Ureter (tissue), 1 donor: ENCODE measurements at regions not wholly inside any gene's neighbourhood (a gene's known extent, or its start where the extent isn't known, plus 50 kb on each side); places are given as distances from the start of the nearest gene placed in this dataset.

Experiments used
- DNase-seq: peaks from one replicate; pipeline ENCODE4 v3.0.0-alpha.2; 2020; ENCODE audit warnings: low spot score
- donor health status: DM: yes; HTN: yes; CAD: no.

DNA sequence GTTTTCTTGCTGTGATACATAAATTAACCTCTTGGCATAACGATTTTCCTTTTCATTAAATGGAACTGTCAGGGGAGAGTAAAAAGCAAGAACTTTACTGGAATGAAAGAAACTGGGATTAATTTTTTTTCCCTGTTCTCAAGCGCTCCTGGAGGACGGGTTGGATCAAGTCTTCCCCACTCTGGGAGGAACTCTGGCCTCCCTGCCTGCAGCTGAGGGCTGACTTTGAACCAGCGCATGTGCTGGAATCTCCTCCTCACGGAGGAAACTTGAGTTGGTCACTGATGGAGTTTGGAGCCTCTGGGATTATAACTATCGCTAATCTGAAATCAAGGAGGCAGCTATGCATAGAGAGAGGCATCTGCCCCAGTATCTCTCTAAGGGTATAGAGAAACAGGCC, 406.4 kb upstream of the TMEM132C start:
- DNase-seq, result no peak

DNA sequence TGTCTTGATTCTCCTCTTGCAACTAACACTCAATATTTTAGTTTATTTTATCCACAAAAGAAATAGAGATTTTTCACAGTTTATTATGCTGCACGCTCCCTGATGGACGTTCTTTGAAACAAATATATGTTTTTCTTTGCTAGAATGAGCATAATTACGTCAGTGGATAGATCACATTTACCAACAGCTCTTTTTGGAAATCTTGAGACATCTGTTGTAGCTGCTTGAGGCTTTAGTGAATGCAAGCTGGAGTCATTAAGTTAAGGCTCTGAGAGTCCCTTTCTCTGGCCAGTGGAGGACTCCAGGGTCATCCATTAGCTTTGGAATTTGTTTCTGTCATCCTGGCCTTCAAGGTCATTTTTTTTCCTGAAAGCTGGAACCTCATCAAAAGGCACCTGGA, 405.6 kb upstream of the TMEM132C start:
- no peak for DNase-seq

DNA sequence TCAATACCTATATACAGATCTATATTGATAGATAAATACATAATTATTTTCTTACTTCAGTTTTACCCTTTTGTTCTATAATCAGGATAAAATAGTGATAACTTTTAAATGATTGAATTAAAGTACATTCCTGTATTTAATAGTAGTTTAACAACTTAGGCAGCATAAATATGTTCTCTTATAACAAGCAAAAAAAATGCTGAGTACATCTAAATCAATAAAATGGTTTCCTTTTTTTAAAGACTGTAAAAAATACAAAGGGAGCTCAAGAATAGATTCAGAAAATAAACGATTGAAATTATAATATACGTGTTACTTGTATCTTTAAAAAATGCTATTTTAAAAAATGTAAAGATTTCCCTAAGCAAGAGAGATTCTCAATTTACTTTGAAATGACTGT, 393.7 kb upstream of the TMEM132C start:
- no peak for DNase-seq

DNA sequence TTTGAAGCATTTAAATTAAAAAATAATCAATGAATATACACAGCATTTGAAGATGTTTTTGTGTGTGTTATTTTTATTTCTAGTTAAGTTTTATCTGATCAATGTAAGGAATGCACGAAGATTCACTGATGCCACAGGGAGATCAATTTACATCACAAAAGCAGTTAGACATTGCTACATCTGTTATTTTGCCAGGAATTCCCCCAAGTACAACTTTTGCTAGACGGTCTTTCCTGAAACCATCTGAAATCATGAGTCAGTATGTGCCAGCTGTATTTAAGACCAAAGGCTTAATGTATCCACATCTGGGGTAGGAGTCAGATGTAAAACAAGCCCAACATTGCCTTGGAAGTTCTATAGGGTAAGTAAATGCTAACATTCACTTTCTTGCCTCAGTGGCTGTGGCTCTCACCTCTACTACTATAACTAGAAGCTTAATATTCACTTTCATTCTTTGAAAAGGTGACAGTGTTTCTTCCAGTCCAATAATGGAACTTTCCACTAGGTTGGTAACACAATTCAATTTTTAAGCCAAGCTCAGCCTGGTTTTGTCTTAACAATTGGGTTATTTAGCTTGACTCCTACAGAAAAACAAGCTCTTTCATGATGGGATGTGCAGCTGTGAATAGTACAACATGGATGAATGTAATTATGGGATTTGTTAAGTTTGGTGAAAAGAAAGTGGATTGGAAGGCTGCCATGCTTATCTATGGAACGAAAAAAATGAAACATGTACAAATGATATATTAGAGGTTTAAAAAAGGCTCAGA, 385.4 kb upstream of the TMEM132C start:
- DNase-seq, result no peak

DNA sequence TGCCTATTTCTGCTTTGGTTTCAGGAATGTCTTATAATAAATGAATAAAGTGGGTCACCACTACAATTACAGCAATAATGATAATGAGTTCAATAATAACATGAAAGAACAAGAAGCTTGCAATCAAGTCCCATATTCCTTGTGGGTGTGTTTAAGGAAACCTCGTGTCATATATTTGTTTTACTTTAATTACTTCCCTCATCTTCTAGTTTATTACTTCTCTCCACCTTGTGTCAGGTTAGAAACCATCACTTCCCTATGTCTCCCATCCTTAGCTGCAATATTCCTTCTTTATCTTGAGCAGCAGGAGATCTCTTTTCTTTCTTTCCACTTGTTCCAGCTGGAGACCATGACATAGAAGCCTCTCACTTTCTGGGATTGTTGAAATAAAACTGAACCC, 384.0 kb upstream of the TMEM132C start:
- DNase-seq, result no peak

DNA sequence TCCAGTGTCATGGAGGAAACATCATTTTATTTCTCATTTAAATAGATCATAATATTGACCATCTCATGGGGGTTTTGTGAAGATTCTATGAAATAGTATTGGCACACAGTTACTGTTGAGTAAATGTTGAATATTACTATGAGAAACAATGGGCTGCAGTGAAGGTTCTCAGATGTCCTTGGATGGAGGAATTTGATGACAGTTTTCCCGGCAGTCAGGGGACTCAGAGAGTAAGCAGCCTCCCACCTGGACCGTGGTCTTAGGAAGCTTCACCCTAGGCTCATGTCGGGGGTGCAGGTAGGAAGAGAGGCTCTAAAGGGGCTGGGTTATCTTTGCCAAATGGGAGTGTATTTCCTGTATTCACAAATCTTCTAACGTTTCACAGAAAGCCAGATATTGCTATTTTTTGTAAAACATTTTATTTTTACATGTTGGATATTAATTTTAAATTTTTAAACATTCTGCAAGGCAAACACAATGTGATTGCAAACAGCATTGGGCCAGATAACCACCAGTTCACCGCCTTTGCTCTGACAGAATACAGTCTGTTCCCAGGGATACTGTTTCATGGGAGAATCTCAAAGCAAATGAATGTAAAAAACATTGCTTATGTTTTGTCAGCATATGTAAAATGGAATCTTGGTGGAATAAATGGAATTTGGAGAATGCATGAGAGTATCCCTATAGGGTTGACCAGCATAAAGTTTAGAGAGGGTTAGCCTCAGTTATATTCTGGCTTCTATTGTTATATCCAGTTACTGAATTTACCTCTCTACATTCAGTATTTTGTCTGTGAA, 380.8 kb upstream of the TMEM132C start:
- DNase-seq, result no peak

DNA sequence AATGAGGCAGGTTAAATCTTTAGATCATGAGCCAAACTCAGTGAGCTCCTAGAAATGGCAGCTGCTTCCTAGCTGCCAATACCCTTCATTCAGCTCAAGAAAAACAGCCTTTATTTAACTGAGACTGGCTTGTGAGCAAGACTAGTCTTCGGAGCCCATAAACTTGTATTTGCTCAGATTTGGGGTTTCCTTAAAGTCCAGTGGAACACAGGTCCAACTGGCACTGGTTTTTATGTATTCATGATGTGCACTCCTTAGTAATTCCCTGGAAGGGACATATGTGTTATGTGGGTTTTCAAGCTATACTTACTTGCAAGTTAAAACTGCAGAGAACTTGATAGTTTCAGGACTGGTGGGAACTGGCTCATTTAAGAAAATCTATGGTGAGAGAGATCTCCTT, 380.1 kb upstream of the TMEM132C start:
- DNase-seq, result no peak

DNA sequence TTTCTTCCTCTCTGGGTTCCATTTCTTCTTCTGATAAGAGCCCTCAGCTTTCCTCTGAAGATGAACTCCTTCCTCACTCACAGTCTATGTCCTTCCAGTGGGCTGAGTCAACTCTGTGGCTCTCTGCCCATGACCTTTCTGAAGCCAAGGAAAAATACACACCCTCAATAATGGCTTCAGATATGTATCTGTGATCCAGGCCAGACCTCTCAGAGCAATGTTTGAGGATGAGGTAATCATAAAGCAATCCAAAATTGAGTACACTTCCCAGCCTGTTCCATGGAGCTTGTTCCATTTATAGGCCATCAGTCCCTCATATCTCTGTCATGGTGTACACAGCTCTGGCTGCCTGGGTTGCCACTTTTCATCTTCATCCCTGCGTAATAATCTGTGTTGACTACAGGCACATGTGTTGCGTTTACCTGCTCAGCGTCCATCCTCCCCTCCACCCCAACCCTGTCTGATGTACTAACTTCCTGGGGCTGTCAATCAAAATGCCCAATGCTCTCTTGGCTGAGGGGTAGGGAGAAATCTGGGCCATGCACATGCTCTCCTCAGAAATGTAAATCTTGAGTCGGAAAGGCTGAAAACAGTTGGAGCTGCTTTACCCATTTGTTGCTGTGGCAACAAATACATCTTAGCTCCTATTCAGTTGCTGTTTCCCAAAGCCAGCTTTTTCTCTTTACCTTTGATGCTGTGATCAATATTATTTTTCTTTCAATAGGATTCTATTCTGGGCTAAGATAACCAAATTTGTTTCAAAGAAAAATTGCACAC, 377.8 kb upstream of the TMEM132C start:
- no peak for DNase-seq

DNA sequence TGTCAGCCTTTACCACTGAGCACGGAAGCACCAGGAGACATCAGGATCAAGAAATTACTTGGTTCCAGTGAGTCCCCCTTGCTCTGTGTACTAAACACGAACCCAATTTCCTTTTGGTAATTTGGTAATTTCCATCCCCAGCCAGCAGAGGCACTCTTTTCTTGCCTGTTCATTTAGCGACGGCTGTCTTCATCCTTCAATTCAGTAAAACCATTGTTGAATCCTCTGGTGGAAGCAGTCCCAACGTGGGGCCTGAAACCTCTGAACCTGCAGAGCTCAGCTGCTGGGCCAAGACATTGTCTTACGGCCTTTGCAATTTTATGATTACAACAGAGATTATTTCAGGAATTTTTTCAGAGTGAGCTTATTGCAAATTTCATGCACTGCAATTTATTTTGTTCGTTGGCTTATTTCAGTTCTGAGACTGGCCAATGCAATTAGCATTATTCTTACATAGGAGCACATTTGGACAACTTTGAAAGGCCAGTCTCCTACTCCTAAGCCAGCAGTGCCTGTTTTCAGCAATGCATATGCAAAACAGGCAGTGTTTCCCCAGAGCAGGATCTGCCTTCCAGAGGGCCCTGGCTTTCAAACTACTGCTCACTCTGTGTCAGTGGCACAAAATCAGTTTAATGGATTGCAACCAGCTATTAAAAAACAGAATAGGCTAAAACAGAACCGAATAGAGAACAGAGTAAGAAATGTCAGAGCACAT, 372.9 kb upstream of the TMEM132C start:
- no peak for DNase-seq

DNA sequence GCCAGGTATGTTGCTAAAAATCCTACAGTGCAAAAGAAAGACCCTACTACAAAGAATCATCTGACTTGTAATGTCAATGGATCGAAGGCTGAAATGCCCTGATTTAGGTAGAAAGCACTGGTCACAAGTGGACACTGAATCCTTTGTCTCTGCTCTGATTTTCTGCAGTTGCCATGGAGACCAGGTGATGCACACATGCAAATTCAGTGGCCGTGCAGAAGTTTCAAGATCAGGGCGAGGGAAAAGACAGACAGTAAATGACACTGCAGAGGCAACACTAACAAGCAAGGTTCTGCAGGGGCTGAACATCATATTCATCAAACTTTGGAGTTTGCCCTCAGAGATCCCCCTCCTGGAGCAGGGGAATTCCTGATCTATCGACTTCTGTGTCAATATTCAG, 370.3 kb upstream of the TMEM132C start:
- DNase-seq, result no peak

DNA sequence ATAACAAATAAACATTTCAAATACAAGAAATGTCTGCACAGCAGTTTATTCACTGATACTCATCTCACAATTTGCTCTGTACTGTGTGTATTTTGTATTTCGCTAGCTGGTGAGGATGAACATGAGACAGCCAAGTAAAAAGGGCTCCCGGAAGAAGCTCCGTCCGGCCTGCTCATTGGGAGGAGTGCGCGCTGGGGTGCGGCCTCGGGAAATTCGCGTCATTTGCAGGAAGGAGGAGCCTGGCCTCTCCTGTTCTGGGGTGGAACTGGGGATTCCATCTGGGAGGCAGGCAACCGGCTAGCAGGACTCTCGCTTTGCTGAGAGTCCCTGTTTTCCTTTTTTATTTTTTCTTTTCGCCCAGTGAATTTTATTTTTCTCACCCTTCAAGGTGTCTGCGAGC, 368.4 kb upstream of the TMEM132C start:
- DNase-seq, result no peak

DNA sequence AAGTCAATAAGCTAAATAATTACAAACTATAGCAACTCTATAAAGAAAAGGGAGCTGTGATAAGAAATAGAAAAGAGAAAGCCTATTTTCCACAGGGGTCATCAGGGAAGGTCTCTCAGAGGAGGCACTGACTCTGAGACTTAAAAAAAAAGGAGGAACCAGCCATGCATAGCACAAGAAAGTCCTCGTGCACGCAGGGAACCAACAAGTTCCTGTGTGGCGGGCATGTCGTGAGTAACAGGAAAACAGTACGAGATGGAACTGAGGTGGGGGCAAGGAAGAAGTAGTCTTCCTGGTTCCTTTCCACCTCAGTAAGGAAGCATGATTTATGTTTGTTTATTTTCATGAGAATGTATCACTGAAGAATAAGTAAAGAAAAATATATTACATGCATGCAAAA, 367.0 kb upstream of the TMEM132C start:
- DNase-seq, result no peak

DNA sequence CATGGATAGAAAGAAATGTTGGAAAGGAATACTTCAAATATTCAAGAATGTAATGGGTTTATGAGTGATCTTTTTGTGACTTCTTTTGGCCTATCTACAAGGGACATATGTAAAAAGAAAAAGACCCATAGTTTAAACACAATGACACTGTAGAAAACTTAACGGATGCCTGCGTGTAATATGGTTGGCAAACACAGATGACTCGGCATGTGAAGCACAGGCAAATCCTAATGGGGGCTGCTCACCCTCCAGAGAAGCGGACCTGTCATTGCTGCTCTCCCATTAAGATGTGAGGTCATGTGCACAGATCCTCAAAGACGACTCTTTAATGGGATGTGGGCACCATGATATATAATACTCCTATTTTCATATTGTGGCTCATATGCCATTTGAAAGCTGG, 366.6 kb upstream of the TMEM132C start:
- DNase-seq, result no peak

DNA sequence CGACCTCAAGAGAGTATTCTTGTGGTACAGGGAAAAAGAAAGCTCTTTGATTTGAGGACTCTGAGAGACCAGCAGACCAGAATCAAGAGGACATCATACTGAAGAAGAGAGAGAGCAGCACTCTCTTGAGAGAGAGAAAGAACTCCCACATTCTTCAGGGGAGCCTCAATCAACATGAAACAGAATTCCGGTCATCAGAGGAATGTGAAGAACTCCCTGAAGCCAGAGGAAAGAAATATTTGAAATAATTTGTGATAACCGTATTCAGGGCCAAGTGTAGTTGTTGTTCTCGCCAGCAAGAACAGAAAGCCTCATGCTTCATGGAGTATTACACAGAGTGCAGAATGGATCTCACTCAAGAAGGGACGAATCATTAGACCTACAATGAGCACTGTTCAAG, 363.8 kb upstream of the TMEM132C start:
- no peak for DNase-seq

DNA sequence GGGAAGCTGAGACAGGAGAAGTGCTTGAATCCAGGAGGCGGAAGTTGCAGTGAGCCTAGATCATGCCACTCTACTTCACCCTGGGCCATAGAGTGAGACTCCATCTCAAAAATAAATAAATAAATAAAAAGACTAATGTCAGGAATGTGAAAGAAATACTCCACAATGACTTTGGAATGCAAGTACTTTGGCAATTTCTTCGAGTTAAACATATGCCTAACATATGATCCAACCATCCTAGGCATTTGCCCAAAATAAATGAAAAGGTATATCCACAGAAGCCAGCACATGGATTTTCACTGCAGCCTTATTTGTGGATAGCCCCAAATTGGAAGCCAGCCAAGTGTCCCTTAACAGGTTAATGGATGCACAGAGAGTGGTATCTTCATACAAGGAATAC, 357.9 kb upstream of the TMEM132C start:
- DNase-seq, result no peak

DNA sequence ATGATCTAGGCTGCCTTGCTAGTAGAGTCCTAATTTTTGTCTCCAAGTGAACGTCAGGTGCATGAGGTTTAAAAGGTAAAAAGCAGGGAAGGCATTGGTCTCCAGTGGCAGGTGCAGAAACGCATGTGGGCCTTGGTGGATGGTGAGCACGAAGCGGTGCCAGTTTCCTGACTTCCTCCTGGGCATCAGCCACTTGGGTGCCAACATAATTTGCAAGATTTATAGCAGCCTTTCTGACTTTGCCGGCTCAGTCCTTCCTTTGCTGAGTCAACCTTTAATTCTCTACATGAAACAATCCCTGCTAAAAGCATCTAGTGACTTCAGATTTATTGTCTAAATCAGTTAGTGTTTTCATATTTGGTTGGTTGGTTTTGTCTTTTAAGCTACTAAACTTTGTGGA, 355.7 kb upstream of the TMEM132C start:
- no peak for DNase-seq

DNA sequence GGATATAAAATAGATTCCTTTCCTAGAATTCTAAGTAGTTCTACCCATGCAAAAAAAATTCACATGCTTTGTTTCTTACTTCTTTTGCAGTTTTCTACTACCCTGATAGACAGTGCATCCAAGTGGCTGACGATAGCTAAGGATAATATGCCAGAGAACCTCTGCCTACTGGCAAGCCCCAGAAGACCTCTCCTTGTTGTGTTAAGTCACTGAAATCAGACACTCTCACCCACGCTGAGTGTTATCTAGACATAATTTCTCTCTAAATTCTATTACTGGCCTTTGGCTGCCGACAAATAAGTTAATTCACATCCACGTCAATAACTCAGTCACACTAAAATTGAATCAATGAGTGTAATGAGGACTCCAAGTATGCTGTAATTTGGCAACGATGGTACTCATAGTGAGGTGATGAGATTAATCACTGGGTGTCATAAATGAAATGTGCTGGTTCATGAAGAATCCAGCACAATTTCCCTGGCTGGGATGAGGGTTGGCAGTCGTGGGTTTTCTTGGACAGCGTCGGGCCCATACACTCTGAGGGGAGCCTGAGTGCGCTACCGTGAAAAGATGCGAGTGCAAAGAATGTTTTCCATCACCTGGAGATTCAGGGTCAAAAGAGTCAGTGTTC, 354.8 kb upstream of the TMEM132C start:
- DNase-seq, result no peak

DNA sequence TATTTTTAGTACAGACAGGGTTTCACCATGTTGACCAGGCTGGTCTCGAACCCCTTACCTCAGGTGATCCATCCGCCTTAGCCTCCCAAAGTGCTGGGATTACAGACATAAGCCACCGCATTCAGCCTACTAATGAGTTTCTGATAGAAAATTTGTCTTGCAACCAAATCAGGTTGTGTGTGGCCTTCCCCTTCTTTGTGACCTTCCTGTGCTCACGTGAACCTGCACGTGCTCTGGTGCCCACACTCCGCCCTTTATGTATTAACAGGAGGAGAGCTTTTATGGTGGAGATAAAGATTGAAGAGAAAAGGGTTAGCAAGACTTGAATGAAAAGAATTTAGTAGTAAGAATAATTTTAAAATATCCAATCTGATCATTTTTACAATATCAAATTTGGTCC, 343.5 kb upstream of the TMEM132C start:
- no peak for DNase-seq

DNA sequence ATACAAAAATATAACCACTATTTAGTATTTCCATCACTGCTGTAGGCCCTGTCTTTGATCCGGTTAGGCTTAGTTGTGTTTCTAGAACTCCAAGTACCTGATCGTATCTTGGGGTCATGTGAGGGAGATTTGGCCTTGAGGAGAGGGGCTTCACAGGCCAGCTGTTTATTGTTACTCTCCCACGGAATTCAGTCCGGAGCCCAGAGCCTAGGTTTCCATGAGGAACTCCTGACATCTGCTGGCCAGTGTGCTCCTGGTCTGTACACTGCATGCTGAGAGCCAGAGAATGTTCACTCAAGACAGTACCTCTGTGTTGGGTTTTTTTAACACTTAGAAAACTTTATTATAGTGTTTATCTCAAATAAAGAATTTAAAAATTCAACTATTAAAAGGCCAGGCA, 341.0 kb upstream of the TMEM132C start:
- DNase-seq, result no peak

DNA sequence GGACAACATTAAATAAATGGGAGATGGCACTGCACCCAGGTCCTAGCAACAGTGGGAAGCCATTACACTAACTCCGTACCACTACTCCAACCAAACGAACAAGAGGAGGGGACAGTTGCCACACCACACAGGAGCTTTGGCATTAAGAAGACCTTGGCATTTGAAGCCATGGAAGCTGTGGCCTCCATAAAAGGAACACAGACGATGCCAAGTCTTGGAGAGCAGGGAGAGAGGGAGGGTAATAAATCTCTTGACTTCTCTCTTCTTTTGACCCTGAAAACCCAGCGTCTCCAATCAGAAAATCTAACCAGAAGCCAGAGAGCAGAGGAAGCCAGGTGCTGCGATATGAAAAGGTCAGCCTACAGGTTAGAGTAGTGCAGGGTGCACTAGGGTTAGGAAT, 338.8 kb upstream of the TMEM132C start:
- DNase-seq, result no peak
